ENCODE measurements at regions not wholly inside any gene's neighbourhood (a gene's known extent, or its start where the extent isn't known, plus 50 kb on each side); places are given as distances from the start of the nearest gene placed in this dataset.

- TF ChIP-seq CTCF (IDR thresholded peaks at IDR 0.05) (no peak), TP53 (CRISPR knock-in tag; IDR thresholded peaks at IDR 0.05) (no peak), BHLHE40 (IDR thresholded peaks at IDR 0.05; ENCODE audit: low read depth, low read length) (no peak), SMC3 (IDR thresholded peaks at IDR 0.05) (no peak), HOXA7 (CRISPR knock-in tag; IDR thresholded peaks at IDR 0.05) (no peak), RAD21 (conservative IDR thresholded peaks at IDR 0.05 in 1 of 2, IDR thresholded peaks at IDR 0.05 in 1 of 2) (no peak)
Observed at GRCh38 chr7:54419209-54419608, 123.0 kb upstream of the VSTM2A start.
